SJCRH30 (cell line): ENCODE measurements at regions not wholly inside any gene's neighbourhood (a gene's known extent, or its start where the extent isn't known, plus 50 kb on each side); places are given as distances from the start of the nearest gene placed in this dataset.
"Not testable (repeated sequence)": the region's sequence is repeated elsewhere in the genome, so short reads cannot be mapped to it uniquely, and the experiment has no call there.

Experiments
- DNase-seq, 2 experiments: peaks; one replicate each; pipeline ENCODE4 v3.0.0-alpha.2; 2015 to 2020
- H3K27ac ChIP-seq: fragments of 250-450 bp; sonication (Bioruptor Pico); 2 replicates; pipeline ENCODE4 v1.5.1; 2020; ENCODE audit warnings: mild to moderate bottlenecking, moderate library complexity
- H3K27me3 ChIP-seq: fragments of 250-450 bp; sonication (Bioruptor Pico); 2 replicates; pipeline ENCODE4 v1.5.1; 2020; ENCODE audit warnings: mild to moderate bottlenecking, moderate library complexity
- H3K36me3 ChIP-seq: fragments of 250-450 bp; sonication (Bioruptor Pico); 2 replicates; pipeline ENCODE4 v1.5.1; 2020; ENCODE audit warnings: mild to moderate bottlenecking, moderate library complexity
- H3K4me1 ChIP-seq: fragments of 250-450 bp; sonication (Bioruptor Pico); 2 replicates; pipeline ENCODE4 v1.5.1; 2020; ENCODE audit warnings: mild to moderate bottlenecking, moderate library complexity
- H3K4me3 ChIP-seq: fragments of 250-450 bp; sonication (Bioruptor Pico); 2 replicates; pipeline ENCODE4 v1.5.1; 2020; ENCODE audit warnings: mild to moderate bottlenecking, moderate library complexity
- H3K9me3 ChIP-seq: fragments of 250-450 bp; sonication (Bioruptor Pico); replicated peaks from 2 replicates; pipeline ENCODE4 v1.5.1; 2020; ENCODE audit warnings: mild to moderate bottlenecking, moderate library complexity

DNA sequence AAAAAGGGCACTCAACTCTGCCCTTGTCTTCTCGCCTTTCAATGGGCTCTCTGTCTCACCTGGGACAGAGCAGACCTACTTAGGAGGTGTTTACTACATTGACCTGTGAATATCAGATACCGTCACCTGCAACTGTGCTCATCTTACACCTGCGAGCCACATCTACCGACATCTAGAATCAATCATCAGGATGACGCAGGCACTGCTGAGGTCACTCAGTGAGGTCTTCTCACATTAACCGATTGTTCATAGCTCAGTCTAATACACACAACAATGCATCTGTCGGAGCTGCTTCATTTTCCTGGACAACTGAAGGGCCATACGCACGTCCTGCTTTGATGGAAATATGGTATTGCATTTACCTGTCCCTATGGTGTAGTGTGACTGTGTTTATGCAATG is 211.9 kb downstream of the FGF9 start:
- no peak for DNase-seq
- Histone ChIP-seq H3K9me3 (no peaks in the 10 kb centered on the region), H3K4me3 (no peak overlapping the region)

DNA sequence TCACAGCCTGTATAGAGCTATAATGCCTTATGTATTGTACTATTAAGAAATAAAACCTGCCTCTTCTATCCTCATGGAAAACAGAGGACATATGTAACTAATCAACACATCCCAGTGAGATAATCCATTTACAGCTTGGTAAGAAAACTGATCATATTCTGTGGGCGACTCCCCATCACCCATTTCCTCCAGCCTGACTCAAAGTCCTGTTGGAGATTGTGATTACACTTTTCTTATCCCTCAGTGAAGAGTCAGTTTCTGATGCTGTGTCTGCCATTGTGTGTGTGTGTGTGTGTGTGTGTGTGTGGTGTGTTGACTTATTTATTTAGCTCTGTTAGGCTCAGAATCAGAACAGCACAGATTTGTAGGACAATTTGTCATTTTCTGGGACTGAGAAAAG is 212.8 kb downstream of the FGF9 start:
- no peak overlapping the region for H3K4me3 ChIP-seq
- H3K27me3 ChIP-seq, result peaks cover 8% of the 10 kb centered on the region; the same call in 1 of the 2 replicates
- no peak for DNase-seq
- H3K36me3 ChIP-seq, result no peaks in the 10 kb centered on the region
- no peaks in the 10 kb centered on the region for H3K4me1 ChIP-seq
- H3K27ac ChIP-seq, result no peak overlapping the region
- H3K9me3 ChIP-seq, result no peaks in the 10 kb centered on the region

More for the DNA sequence above, 211.9 kb downstream of the FGF9 start:
- no peak overlapping the region for H3K27ac ChIP-seq
- H3K36me3 ChIP-seq, result no peaks in the 10 kb centered on the region
- peaks cover 8% of the 10 kb centered on the region; the same call in 1 of the 2 replicates for H3K27me3 ChIP-seq
- no peaks in the 10 kb centered on the region for H3K4me1 ChIP-seq

DNA sequence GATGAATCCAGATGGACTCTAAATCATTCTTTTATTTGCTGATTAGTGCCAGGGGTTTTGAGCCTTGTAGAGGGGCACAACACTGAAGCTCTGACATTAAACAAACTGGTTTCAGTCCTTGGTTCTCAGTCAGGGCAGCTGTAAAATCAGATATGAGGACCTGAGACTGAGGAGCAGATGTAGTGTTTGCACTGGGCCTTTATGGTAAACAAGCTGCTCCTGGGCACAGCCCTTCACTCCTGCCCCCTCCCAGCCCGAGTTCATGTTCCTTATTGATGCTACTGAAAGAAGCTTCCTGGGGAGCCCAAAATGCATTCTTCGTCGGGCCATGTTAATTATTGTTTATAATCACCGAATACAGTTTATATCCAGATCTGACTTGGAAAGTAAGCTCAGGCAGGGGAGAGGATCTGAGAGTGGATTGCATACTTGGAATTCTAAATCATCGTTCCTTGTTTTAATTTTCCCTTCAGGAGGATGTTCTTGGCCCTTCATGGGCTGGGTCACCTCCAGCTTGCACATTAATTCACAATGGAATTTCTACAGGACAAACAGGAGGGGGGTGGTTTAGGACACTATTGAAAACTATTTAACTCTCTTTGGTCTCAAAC is 213.5 kb downstream of the FGF9 start:
- Histone ChIP-seq H3K27me3 (peaks cover 8% of the 10 kb centered on the region; the same call in 1 of the 2 replicates), H3K36me3 (no peaks in the 10 kb centered on the region), H3K9me3 (no peaks in the 10 kb centered on the region), H3K4me3 (no peak overlapping the region), H3K4me1 (no peaks in the 10 kb centered on the region), H3K27ac (no peak overlapping the region)
- DNase-seq, result no peak

DNA sequence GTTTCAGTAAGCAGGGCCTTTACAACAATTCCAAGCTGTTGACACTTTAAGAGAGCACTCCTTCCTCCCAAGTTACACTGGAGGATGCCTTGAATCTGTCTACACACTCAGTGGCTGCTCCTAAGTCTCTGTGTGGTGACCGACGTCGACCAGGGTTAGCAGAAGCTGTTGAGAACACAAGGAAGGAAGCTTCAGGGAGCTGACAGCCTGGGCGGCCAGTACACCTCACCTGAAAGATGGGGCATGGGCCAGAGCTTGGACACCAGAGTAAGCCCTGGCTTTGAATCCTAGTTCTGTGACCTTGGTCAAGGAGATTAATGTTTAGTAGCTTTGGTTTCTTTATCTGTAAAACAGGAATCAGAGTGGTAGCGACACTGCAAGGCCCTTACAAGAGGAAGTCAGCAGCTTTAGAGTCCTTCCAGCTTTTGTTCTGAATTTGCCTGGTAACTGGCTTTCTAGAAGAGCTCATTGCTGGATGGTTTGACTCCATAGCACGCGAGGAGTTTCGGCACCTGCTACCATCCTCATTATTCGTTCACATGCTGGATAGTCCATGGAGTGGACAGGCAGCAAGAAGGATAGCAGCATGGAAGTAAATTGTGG is 214.2 kb downstream of the FGF9 start:
- no peak overlapping the region for H3K4me3 ChIP-seq

DNA sequence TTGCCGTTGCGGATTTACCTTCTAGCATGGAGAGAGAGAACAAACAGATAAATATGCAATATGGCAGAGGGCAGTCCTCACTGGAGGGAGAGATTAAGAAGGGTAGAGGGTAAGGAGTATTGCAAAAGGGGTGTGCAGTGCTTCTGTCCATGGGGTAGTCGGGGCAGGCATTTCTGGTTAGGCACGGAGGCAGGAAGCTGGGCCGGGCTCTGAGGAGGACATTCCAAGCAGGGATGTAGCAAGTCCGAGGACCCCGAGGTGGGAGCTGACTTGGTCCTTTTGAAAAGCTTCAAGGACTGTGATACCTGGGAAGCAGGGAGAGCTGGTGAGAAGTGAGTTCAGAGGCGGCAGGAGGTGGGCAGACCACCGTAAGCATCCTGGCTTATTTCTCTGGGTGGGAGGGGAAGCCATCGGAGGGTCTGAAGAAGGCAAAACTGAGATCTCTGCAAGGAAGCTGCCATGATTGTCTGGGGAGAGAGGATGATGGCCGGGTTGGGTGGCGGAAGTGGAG is 214.9 kb downstream of the FGF9 start:
- DNase-seq, result no peak
- Histone ChIP-seq H3K27me3 (peaks cover 8% of the 10 kb centered on the region; the same call in 1 of the 2 replicates), H3K4me1 (no peaks in the 10 kb centered on the region), H3K36me3 (no peaks in the 10 kb centered on the region), H3K27ac (no peak overlapping the region), H3K9me3 (no peaks in the 10 kb centered on the region), H3K4me3 (no peak overlapping the region)

More for the DNA sequence above, 214.2 kb downstream of the FGF9 start:
- Histone ChIP-seq H3K4me1 (no peaks in the 10 kb centered on the region), H3K27me3 (peaks cover 8% of the 10 kb centered on the region; the same call in 1 of the 2 replicates), H3K9me3 (no peaks in the 10 kb centered on the region), H3K36me3 (no peaks in the 10 kb centered on the region), H3K27ac (no peak overlapping the region)
- DNase-seq, result no peak

DNA sequence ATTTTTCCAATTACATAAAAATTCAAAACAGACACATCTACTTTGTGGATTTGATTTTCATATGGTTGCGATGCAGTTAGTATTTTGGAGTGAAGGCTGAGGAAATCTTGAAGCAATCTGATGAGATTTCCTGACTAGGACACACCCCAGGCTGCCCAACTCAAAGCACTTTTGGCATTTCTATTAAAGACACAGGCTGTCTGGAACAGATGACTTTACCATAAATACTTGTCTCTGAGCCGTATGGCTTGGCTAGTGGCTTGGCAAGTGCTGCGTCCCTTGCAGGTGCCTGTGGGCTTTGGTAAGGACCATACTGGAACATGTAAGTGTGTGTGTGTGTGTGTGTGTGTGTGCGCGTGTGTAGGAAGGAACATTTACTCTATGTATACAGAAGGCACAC is 218.8 kb downstream of the FGF9 start:
- Histone ChIP-seq H3K4me1 (no peaks in the 10 kb centered on the region), H3K27ac (no peak overlapping the region), H3K4me3 (no peak overlapping the region), H3K9me3 (no peaks in the 10 kb centered on the region), H3K27me3 (peaks cover 8% of the 10 kb centered on the region; the same call in 1 of the 2 replicates), H3K36me3 (no peaks in the 10 kb centered on the region)
- no peak for DNase-seq

DNA sequence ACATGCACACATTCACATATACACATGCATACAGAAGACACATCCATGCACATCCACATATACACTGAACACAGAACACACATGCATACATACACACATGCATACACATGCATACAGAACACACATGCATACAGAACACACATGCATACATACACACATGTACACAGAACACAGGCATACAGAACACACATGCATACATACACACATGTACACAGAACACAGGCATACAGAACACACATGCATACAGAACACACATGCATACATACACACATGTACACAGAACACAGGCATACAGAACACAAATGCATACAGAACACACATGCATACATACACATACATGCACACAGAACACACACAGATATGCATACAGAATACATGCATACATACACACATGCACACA is 219.3 kb downstream of the FGF9 start:
- not testable (repeated sequence) for H3K9me3 ChIP-seq, H3K36me3 ChIP-seq, H3K27me3 ChIP-seq, H3K4me3 ChIP-seq, DNase-seq, H3K4me1 ChIP-seq, H3K27ac ChIP-seq

DNA sequence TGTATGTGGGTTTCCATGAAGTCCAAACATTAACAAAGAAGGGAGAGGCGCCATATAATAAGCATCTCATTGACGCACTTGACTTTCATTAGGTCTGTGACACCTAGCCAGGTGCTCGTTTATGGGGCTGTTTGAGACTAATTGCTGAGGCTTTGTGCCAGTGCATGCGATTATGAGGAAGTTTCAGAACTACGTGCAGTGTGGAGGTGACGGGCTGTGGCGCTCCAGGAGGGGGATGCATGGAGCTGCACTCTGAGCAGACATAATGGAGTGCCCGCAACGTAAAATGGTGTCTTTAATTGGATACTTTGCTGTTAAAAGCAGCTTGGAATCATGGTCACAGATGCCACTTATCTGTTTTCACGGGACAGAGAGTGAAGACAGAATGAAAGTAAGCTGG is 223.2 kb downstream of the FGF9 start:
- no peak overlapping the region for H3K4me3 ChIP-seq
- no peaks in the 10 kb centered on the region; the same call in 1 of the 2 replicates for H3K27me3 ChIP-seq
- DNase-seq, result no peak
- no peaks in the 10 kb centered on the region for H3K4me1 ChIP-seq
- H3K9me3 ChIP-seq, result no peaks in the 10 kb centered on the region
- no peaks in the 10 kb centered on the region for H3K36me3 ChIP-seq
- H3K27ac ChIP-seq, result no peak overlapping the region

DNA sequence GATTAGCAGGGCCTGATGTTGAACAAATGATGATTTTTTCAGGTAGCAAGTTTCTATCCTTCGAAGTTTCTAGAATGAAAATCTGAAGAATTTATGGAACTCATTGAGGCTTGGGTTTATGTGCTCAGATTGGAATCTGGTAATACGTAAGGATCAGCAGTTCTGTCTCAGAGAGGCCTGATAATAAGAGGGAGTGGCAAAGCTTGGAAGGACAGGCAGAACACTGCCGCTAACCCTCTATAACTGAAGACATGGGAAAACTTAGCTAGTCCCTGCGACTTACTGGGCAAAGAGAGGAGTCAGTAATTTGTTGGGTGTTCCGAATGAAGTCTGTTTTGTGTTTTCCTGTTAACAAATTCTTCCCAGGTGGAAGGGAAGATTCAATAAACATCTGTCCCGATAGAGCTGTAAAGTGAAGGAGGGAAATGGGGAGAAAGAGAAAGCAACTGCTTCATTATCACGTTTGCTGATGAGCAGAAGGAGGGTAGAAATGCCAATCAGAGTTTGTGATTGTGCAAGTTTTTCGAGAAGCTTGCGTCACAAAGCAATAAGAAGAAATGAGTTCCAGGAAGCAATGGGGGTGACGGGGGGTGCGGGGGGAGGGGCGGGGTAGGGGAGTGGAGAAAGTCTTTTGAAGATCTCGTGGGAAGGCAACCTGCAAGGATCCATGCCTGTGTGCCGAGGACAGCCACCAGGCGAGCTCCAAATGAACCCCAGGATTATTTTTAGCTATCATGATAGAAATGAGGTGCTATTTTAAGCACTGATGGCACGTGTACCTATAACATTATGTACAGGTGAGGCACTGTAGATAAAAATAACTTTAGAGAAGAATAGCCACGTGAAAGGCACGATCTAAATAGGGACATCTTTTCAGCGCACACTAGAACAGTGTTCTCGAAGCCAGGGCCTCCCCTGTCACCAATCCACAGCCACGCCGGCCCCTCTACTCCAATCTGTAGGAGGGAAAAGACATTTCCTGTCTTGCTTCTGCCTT is 224.1 kb downstream of the FGF9 start:
- Histone ChIP-seq H3K4me3 (no peak overlapping the region), H3K27me3 (no peaks in the 10 kb centered on the region; the same call in 1 of the 2 replicates), H3K4me1 (no peaks in the 10 kb centered on the region), H3K36me3 (no peaks in the 10 kb centered on the region), H3K9me3 (no peaks in the 10 kb centered on the region), H3K27ac (no peak overlapping the region)
- DNase-seq, result no peak

DNA sequence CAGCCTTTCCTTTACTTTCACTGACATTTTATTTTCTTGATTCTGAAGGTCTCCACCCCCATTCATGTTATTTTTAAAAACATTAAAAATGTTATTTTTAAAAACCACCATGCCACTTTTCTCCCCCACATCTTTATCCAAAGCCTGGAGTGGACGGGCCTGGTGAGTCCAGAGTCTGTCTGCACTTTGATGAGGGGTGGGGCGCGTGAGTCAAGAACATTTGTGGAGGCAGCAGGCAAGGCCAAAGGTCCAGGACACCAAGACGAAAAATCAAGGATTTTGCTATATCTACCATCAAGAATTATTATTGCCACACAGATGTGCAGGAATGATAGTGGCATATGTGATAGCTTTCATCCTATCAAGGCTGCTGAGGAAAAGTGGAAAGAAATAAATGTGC is 224.9 kb downstream of the FGF9 start:
- no peak overlapping the region for H3K27ac ChIP-seq
- no peaks in the 10 kb centered on the region for H3K9me3 ChIP-seq
- DNase-seq, result no peak
- no peak overlapping the region for H3K4me3 ChIP-seq
- H3K36me3 ChIP-seq, result no peaks in the 10 kb centered on the region
- no peaks in the 10 kb centered on the region; the same call in 1 of the 2 replicates for H3K27me3 ChIP-seq
- no peaks in the 10 kb centered on the region for H3K4me1 ChIP-seq

DNA sequence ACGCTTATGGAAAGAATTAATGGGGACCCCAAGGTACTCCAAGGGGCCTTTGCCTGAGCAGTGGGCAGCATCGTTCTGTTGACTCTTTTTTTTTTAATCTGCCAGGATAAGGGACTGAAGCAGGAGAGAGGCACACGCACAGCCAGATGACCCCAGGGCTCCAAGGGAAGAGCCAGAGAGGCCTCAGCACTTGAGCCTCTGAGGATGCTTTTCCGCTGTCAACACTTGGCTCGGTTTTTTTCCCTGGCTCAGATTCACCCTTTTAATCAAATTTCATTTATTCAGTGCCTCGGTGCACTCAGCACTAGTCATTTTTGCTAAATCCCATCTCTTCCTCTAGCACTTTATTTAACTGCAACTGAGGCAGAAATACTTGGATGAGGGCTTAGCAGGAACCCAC is 226.3 kb downstream of the FGF9 start:
- Histone ChIP-seq H3K27ac (no peak overlapping the region), H3K9me3 (no peaks in the 10 kb centered on the region), H3K36me3 (no peaks in the 10 kb centered on the region), H3K4me1 (no peaks in the 10 kb centered on the region), H3K4me3 (no peak overlapping the region), H3K27me3 (no peaks in the 10 kb centered on the region; the same call in 1 of the 2 replicates)
- no peak for DNase-seq

DNA sequence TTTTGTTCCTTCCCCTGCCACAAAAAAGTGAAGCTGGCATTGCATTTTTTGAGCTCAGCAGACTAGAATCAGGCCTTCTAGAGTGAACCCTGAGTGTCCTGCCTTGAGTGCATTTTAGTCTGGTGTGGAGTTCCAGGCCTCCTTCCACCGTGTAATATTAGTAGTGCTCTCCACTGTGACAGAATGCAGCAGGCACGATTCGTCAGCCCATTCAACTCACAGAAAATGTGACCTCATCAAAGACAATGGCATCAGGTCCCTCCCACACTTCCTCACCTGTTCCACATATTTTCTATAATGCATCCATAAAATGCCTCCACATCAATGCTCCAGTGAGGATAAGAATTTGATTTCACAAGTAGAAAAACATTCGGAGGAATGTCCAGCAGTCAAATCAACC is 227.6 kb downstream of the FGF9 start:
- Histone ChIP-seq H3K27ac (no peak overlapping the region), H3K9me3 (no peaks in the 10 kb centered on the region), H3K4me1 (no peaks in the 10 kb centered on the region), H3K4me3 (no peak overlapping the region), H3K36me3 (no peaks in the 10 kb centered on the region), H3K27me3 (no peaks in the 10 kb centered on the region; the same call in 1 of the 2 replicates)
- peak; percentile 19 to 40 for DNase-seq

DNA sequence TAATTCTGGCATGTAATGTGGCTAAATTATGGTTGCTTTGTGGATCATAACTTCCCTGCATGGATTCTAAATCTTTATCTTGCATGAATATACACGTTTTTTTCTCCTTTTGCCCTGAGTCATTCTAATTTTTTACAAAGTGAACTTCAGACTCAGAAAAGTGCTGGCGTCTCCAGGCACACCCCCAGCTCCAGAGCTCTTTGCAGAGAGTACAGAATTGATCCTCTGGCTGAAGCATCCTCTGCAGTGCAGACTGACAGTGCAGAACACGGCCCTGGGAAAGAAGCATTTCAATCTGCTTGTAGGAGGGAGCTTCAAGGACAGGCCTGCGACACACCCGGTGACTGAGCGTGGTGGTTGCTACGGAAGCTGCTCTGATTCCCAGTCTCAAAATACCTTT is 228.1 kb downstream of the FGF9 start:
- Histone ChIP-seq H3K9me3 (no peaks in the 10 kb centered on the region), H3K4me3 (no peak overlapping the region), H3K36me3 (no peaks in the 10 kb centered on the region), H3K27me3 (no peaks in the 10 kb centered on the region; the same call in 1 of the 2 replicates), H3K4me1 (no peaks in the 10 kb centered on the region), H3K27ac (no peak overlapping the region)
- DNase-seq, result no peak

DNA sequence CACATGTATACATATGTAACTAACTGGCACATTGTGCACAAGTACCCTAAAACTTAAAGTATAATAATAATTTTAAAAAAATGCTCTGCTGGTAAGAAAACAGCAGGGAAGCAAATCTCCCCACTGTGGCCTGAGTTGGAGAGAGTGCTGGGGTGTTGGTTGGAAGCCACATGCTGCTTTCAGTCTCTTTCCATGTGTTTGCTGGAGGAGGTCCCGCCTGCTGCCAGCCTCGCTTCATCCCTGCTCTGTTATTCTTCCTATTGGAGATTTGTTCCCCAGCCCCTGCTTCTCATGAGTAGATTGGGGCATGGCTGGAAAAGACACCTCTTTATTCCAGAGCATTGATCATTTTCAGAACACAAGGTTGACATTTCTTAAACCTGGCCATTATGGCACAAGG is 230.5 kb downstream of the FGF9 start:
- no peak for DNase-seq
- Histone ChIP-seq H3K27ac (no peak overlapping the region), H3K36me3 (no peaks in the 10 kb centered on the region)

More for the DNA sequence above, 230.5 kb downstream of the FGF9 start:
- no peaks in the 10 kb centered on the region for H3K9me3 ChIP-seq
- H3K4me1 ChIP-seq, result no peaks in the 10 kb centered on the region
- no peaks in the 10 kb centered on the region; the same call in 1 of the 2 replicates for H3K27me3 ChIP-seq
- no peak overlapping the region for H3K4me3 ChIP-seq
